HG03060 (cell line): ENCODE measurements at regions not wholly inside any gene's neighbourhood (a gene's known extent, or its start where the extent isn't known, plus 50 kb on each side); places are given as distances from the start of the nearest gene placed in this dataset.
"Not testable (repeated sequence)": the region's sequence is repeated elsewhere in the genome, so short reads cannot be mapped to it uniquely, and the experiment has no call there.

Experiments
- ATAC-seq: cut with Tn5 transposase; IDR thresholded peaks from one replicate; pipeline ENCODE4 v1.9.1; 2021; ENCODE audit warnings: low read depth, moderate number of reproducible peaks; ENCODE audit not compliant: unreplicated experiment

DNA sequence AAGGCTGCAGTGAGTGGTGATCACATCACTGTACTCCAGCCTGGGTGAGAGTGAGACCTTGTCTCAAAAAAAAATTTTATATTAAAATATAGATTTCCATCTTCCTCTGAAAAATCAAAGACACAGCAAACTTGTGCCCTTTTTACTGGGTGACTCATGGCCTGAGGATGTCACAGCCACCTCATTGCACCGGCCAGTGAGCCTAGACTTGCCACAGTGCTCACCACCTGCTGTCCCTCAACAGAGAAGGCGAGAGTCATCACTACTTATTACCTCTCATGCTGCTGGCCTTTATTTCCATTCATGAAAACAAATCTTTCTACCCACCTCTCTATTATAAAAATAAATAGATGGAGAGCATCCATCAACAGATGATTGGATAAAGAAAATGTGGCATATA is 295.8 kb downstream of the PREX1 start:
- no peak for ATAC-seq

DNA sequence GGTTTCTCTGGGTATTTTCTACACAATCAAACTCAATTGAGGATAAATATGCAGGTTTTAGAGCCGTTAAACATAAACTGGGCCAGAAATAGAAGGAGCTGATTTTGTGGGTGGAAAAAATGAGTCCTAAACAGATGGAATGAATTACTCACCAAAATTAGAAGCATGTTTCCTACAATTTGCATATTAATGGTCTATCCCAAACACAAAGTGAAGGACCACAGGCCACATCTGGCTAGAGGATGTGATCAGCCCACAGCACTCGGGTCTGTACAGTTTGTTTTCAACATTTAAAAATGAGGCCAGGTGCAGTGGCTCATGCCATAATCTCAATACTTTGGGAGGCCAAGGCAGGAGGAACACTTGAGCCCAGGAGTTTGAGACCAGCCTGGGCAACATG is 296.3 kb downstream of the PREX1 start:
- ATAC-seq = no peak

DNA sequence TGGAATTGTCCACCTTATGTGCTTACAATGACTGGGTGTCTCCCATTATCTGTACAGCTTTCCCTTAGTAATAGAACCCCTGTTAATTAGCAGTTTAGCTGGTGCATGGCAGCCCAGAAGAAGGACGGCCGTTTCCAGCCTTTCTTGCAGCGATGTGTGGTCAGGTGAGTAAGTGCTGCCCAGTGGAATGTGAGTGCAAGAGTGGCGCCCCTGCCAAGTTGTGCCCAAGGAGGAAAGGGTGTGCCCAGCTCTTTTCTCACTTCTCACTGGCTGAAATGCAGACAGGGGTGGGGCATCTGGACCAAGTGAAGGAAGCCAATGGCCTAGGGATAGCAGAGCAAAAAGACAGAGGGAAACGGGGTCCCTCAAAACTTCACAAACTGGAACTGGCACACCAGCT is 296.8 kb downstream of the PREX1 start:
- no peak for ATAC-seq

DNA sequence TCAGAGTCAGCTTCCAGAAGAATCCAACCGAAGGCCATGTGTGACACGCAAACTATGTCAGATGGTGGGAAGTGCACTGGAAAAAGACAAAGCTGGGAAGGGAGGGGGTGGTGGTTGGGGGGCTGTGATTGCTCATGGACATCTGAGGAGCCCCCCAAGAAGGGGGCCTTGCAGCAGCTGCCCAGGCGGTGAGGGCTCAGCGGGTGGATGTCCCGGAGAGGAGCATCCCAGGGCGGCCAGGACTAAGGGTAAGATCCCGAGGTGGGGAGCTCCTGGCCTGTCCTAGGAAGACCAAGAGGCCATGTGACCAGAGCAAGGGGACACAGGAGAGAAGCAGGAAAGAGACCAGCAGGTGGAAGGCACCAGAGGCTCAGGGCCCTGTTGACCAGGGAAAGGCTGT is 299.5 kb downstream of the PREX1 start:
- ATAC-seq = no peak

DNA sequence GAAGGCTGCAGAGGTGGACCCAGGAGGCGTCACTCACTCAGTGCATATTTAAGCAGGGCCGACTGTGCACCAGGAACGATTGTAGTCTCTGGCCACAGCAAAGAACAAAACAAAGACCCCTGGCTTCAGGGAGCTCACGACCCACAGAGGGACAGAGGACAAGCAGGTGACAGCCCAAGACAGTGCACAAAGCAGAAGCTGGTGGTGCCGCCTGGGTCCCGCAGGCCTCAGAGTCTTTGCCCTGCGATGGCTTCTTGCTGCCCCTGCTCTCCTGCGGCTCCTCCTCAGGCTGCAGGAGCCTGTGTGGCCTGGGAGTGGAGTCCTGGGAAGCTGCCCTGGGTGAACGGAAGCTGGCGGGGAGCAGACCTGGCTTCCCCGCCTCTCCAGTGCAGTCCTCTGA is 300.0 kb downstream of the PREX1 start:
- no peak for ATAC-seq

DNA sequence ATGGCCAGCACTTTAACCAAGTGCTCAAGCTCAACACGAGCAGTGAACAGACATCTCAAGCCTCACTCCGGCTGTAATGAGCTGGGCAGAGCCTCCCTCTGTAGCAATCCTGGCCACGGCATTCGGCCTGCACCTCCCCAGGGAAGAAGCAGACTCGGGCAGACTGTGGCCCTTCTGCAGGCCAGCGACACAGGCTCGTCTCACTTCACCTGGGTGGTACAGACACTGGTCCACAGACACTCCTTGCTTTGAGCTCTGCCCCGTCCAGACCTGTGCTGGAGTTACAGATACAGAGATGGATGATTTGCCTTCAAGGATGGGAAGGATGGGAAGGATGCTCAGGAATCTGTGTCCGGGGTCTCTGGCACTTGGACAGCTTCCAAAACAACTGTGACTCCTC is 300.9 kb downstream of the PREX1 start:
- no peak for ATAC-seq

DNA sequence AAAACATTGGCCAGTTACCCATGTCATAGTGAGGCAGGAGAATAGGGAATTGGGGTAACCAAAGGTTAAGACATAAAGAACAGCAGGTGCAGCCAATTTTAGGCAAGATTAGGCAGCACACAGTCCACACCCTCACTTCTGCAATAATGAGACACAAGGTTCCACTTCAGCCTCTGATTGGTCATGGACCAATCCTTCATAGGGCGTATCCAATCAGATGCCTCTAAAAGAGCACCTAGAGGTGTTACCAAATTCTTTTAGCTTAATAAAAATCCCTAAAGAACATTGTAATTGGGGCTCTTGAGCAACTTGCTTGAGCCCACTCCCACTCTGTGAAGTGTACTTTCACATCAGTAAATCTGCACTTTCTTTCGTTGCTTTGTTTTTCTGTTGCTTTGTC is 302.4 kb downstream of the PREX1 start:
- ATAC-seq = no peak

DNA sequence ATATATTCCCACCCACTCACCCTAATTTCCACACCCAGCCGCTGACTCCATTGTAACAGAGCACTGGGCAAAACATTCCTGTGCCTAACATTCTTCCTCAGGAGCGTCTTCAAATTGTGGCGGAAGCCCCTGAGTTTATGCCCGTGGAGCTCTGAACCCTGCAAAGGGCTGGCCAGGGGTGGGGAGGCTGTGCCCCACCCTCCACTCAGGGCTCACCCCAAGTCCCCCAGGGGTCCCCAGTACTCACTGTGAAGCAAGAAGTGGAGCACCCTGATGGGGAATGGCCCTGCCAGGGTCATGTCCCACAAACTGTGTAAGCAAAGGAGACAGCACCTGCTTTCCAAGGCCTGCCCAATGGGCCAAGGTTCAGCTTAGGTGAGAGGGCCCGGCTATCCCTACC is 303.2 kb downstream of the PREX1 start:
- ATAC-seq = no peak

DNA sequence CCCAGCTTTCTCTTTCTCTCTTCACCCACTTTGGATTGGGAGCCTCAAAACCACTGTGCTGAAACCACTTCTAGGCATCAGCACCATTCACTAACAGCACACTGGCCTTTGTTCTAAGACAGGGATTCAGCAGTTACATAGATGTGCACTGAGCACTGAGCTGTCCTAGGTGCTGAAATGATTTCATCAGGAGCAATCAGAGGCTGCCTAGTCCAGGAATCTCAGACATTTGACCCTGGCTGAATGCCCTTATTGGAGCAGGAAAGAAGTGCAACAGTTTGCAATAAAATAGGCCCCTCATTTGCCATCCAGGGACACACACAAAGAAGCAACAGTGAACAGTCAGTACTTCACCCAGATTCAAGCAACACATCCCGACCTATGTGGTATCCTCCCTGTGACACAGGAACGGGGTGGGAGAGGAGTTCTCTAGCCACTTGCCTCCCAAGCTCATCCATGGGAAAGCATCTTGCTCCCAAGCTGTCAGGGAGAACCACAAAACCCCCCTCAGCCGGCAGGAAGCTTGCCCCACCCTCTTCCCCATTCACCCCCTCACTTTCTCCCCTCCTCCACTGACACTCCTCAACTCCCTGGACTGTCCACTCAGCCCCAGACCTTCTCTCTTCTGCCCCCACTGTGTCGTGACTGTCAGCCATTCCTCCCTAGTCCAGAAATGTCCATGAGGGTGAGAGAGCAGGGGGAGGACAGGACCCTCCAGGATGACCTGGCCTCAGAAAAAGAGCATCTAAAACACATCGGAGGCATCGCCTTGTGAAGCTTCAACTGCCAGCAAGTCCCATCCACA is 304.4 kb downstream of the PREX1 start:
- no peak for ATAC-seq

DNA sequence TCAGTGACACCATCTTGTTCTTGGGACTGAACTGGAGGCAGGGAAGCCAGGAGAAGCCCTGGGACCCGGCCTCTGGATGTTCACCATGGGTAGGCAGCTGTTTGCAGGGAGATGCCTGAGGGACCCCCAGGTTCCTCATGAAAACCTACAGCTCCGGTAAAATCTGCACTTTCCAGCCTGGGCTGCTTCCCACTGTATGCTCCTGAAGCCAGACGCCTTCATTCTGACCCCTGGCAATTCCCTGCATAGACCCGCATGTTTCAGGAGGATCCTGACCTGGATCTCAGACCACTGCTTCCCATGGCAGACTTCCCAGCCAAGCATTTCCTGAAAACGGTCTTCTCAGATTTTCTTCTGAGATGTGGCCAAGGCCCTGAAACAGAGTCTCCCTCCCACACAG is 306.7 kb downstream of the PREX1 start:
- ATAC-seq = no peak

DNA sequence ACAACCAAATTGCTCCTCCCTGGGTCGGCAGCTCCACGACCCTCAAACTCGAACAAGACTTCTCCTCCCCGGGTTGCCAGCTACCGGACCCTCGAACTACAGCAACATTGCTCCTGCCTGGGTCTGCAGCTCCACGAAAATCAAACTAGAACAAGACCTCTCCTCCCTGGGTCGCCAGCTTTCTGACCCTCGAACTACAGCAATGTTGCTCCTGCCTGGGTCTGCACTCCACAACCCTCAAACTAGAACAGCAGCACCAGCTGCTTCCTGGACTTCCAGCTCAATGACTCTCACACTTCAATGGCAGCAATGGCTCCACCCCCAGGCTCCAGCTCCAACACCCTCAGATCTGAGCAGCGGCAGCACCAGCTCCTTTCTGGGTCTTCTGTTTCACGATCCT is 311.6 kb downstream of the PREX1 start:
- ATAC-seq = not testable (repeated sequence)

DNA sequence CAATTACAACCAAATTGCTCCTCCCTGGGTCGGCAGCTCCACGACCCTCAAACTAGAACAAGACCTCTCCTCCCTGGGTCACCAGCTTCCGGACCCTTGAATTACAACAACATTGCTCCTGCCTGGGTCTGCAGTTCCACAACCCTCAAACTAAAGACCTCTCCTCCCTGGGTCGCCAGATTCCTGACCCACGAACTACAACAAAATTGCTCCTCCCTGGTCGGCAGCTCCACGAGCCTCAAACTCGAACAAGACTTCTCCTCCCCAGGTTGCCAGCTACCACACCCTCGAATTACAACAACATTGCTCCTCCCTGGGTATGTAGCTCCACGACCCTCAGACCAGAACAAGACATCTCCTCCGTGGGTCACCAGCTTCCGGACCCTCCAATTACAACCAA is 313.2 kb downstream of the PREX1 start:
- not testable (repeated sequence) for ATAC-seq

DNA sequence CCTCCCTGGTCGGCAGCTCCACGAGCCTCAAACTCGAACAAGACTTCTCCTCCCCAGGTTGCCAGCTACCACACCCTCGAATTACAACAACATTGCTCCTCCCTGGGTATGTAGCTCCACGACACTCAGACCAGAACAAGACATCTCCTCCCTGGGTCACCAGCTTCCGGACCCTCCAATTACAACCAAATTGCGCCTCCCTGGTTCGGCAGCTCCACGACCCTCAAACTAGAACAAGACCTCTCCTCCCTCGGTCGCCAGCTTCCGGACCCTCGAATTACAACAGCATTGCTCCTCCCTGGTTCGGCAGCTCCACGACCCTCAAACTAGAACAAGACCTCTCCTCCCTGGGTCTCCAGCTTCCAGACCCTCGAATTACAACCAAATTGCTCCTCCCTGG is 315.3 kb downstream of the PREX1 start:
- ATAC-seq = not testable (repeated sequence)

DNA sequence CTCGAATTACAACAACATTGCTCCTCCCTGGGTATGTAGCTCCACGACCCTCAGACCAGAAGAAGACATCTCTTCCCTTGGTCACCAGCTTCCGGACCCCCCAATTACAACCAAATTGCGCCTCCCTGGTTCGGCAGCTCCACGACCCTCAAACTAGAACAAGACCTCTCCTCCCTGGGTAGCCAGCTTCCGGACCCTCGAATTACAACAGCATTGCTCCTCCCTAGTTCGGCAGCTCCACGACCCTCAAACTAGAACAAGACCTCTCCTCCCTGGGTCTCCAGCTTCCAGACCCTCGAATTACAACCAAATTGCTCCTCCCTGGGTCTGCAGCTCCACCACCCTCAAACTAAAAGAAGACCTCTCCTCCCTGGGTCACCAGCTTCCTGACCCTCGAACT is 322.7 kb downstream of the PREX1 start:
- ATAC-seq = not testable (repeated sequence)

DNA sequence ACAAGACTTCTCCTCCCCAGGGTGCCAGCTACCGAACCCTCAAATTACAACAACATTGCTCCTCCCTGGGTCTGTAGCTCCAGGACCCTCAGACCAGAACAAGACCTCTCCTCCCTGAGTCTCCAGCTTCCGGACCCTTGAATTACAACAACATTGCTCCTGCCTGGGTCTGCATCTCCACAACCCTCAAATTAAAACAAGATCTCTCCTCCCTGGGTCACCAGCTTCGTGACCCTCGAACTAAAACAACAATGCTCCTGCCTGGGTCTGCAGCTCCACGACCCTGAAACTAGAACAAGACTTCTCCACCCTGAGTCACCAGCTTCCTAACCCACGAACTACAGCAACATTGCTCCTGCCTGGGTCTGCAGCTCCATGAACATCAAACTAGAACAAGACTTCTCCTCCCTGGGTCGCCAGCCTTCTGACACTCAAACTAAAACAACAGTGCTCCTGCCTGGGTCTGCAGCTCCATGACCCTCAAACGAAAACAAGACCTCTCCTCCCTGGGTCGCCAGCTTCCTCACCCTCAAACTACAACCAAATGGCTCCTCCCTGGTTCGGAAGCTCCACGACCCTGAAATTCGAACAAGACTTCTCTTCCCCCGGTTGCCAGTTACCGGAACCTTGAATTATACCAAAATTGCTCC is 324.5 kb downstream of the PREX1 start:
- no peak for ATAC-seq

DNA sequence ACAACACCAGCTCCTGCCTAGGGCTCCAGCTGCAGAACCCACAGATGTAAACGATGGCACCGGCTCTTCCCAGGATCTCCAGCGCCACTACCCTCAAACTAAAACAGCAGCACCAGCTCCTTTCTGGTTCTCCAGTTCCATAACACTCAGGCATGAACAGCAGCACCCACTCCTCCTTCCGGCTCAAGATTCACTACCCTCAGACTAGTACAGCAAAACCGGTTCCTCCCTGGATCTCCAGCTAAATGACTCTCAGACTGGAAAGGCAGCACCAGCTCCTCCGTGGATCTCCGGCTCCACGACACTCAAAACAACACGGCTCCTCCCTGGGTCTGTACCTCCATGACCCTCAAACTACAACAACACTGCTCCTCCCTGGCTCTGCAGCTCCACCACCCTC is 325.0 kb downstream of the PREX1 start:
- no peak for ATAC-seq

DNA sequence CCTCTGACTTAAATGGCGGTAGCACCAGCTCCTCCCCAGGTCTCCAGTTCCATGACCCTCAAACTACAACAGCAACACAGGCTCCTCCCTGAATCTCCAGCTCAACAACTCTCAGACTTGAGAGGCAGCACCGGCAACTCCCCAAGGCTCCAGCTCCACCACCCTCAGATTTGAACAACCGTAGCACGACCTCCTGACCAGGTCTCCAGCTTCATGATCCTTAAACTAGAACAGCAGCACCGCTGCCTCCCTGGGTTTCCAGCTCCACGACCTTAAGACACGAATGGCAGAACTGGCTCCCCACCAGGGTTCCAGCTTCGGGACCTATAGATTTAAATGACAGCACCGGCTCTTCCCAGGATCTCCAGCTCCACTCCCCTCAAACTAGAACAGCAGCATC is 325.8 kb downstream of the PREX1 start:
- ATAC-seq = no peak

DNA sequence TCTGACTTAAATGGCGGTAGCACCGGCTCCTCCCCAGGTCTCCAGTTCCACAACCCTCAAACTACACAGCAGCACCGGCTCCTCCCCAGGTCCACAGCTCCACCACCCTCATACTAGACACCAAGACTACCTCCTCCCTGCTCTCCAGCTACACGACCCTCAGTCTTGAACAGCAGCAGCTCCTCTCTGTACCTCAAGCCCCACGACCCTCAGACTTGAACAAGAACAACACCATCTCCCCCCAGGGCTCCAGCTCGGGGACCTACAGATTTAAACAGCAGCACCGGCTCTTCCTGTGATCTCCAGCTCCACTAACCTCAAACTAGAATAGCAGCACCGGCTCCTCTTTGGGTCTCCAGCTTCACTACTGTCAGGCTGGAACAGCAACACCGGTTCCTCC is 326.9 kb downstream of the PREX1 start:
- not testable (repeated sequence) for ATAC-seq

DNA sequence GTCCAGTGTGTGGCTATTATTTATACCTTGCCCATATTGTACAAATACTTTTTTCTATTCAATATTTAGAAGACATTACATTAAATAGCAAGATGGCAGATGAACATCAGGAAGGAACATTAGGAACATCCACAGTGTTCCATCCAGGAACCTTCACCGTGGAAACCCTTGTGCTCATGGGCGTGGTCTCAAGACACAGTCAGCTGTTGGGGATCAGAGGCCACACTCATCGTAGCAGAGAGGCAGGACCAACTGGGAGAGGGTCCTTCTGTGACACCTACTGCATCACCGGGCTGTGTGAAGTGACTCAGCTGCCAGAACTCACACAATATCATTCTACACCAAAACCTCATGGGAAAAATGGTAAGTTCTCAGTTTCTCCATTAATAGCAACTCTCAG is 328.9 kb downstream of the PREX1 start:
- ATAC-seq = not testable (repeated sequence)

DNA sequence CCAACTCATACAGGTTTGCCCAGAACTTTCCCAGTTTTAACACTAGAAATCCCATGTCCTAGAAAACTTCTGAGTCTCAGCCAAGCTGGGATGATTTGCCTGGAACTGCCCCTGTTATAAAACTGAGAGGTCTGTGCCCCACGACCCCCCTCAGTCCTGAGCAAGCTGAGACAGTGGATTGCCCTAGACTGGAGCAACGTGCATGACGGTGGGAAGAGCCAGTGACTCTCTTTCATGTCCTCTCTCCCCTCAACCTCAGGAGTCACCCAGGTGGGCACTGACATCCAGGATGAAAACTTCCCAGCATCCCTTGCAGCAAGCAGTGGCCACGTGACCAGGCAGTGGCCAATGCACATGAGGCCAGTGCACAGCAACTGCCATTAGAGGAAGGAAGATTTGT is 329.7 kb downstream of the PREX1 start:
- ATAC-seq = not testable (repeated sequence)

DNA sequence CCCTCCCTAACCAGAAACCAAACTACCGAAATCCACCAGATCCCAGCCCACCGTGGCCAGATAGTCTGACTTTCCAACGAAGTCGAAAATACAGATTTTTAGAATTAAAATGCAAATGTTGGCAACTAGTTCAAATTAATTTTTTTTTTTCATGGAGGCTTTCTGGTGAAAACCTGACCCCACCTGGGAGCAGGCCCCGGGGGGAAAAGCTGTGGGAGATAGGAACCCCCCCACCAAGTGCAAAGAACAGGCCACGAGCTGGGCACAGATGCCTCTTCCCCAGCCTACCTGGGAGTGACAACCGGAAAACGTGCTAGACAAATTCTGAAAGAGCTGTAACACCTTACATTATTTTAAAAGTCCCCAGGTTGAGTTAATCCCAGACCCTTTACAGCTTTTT is 333.8 kb downstream of the PREX1 start:
- no peak for ATAC-seq

DNA sequence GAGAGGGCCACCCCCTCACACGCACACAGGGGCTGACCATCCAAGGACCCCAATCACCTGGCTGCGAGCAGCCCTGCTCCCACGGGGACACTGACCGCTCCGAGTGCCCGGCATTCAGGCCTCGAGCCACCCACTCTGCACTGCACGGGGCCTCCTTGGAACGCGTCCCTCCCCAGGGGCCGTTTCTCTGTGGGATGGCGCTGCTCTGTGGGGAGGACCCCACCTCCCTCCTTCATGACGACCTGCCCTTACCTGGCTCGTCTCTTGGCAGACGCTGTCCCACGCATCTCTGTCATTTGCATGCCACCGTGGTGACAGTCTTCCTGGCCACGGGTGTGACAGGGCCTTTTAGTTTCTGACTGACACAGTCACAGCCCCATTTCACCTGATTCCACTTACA is 334.5 kb downstream of the PREX1 start:
- ATAC-seq = not testable (repeated sequence)
